ENCODE measurements at regions not wholly inside any gene's neighbourhood (a gene's known extent, or its start where the extent isn't known, plus 50 kb on each side); places are given as distances from the start of the nearest gene placed in this dataset.
"Not testable (repeated sequence)": the region's sequence is repeated elsewhere in the genome, so short reads cannot be mapped to it uniquely, and the experiment has no call there.

GRCh38 chr10:80750268-80750667 lies 212.6 kb downstream of the SH2D4B start:
- DNase-seq (ENCODE audit: low read depth), result no peak

DNA sequence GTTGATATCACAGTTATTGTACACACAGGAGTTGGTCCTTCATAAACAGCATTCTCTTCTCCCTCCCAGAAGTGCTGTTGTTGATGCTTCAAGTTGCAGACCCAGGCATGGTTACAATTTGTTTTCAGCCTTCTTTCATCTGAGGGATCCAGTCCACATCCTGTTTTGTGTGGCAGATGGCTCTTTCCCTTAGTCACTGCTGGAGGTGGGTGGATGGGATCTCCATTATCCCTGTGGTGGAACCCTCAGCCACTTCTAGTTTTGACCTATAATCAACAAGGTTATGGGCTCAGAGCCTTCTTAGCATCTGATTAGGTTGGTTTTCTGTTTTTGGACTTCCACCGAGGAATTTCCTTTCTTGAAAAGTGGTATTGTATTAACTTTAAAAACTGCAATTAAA lies 214.2 kb downstream of the SH2D4B start:
- DNase-seq (ENCODE audit: low read depth), result no peak

- DNase-seq (ENCODE audit: low read depth), result no peak
Observed at GRCh38 chr10:80753612-80754011, 215.9 kb downstream of the SH2D4B start.

DNA sequence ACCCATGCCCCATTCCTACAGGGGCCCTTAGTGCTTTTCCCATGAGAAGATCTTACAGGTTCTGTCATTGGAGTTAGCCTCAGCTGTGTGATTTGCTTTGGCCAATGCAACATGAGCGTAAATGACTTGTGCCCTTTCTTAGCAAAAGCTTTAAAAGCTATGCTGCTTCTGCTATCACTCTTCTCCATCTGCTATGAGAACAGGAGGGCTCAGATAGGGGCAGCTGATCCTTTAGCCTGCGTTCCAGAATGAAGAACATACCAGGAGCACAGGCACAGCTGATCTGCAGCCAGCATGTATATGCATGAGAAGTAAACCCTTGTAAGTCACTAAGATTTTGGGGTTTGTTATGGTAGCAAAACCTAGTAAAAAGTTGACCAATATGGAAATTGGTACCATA lies 218.2 kb downstream of the SH2D4B start:
- no peak for DNase-seq (ENCODE audit: low read depth)

DNA sequence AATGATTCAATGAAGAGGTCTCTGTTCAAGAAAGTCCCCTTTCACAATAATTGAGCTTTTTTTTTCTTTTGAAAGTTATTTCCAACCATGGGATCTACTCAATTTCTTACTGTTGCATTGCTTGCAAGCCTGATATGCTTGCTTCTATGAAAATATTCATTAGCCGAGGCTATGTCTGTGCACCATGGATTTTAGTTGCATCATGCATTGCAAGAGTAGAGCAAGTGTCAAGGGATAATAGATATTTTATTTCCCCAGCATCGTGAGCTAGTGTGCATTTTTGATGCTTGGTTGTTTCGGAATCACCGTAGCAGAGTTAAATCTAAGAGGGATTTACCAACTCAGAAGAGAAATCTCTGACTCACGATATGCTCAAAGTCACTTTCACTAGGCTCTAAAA lies 222.0 kb downstream of the SH2D4B start:
- DNase-seq (ENCODE audit: low read depth), result no peak

GRCh38 chr10:80760914-80761371 lies 223.2 kb downstream of the SH2D4B start:
- DNase-seq (ENCODE audit: low read depth), result no peak

DNA sequence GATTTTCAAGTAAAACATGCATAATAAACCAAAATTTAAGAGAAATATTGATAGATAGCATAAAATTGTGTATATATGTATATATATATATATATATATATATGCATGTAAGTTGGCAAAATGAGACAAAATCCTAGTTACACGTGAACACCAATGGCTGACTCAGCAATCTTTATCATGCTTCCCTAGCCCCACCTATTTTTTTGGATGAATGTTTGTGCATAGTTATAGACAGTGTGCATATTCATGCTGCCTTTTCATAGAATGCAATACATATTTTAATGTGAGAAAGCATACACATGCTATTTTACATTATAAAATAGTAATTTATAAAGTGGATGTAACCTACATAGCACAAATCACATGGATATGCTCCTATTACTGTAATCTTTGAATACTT lies 230.3 kb downstream of the SH2D4B start:
- DNase-seq (ENCODE audit: low read depth), result no peak

DNA sequence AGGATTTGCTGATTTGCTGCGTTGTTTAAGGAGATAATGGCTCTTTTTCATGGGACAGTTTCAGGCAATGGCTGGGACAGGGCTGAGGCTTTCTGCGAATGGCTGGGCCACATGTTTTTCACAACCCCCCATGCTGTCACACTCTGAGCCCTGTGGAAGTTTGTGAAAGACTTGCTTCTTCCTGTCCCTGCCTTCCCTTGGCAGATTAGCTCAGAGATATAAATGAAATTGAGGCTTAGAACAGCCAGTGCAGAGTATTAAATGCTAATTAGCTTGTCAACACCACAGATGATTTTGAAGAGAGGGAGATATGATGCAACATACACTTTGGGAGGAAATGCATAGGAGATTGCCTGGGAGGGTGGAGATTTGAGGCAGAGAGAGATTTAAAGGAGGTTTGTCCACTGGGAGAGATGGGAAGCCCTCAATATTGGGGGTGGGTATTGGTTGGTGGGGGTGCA lies 232.0 kb downstream of the SH2D4B start:
- no peak for DNase-seq (ENCODE audit: low read depth)

- DNase-seq (ENCODE audit: low read depth), result no peak
Observed at GRCh38 chr10:80770239-80770638, 232.5 kb downstream of the SH2D4B start.

- DNase-seq (ENCODE audit: low read depth), result no peak
Observed at GRCh38 chr10:80771285-80771684, 233.6 kb downstream of the SH2D4B start.

DNA sequence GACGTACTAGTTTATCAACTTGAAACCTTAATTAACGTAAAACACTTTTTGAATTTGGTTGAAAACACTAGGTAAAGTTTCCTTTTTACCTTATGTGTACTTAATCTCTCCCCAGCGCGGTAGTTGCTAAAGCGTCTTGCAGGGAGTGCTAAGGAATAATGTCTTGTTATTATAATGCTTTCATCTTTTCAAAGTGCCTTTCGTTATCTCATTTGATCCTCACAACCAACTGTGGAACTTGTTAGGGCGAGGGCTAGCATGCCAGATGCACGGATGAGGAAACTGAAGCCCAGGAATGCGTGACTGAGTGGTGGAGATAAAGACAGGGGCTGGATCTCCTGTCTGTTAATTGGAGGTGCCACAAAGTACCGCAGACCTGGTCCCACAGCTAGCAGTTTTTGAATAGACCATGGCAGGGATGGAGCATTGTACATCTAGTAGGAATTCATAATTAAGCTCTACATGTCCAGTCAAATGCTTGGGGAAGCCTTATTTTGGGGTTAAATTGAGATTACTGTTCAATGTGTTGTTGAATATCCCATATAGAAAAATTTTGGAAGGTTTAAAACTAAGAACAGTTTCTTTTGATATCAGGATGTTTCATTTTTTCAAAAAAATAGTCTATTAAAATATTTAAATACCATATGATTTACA lies 234.3 kb downstream of the SH2D4B start:
- DNase-seq (ENCODE audit: low read depth), result no peak

GRCh38 chr10:80772596-80772995 lies 234.9 kb downstream of the SH2D4B start:
- DNase-seq (ENCODE audit: low read depth), result no peak

DNA sequence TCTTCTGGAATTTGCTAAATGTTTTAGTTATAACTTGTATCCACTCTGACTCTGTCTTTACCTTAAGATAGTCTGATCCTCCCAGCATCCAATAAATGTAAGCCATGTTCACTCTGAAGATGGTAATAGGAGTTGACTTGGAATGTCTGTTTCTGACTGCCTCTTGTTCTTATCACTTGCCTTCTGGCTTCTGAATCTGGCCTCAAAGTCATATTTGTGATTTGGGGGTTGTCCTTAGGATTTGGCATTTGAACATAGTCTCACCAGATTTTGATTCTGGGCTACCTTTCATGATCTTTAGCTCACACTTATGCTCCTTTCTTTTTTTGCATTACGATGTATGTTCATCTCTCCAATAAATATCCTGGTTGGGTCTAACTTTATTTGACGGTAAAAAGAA lies 247.0 kb downstream of the SH2D4B start:
- no peak for DNase-seq (ENCODE audit: low read depth)

- no peak for DNase-seq (ENCODE audit: low read depth)
Observed at GRCh38 chr10:80786322-80786721, 248.6 kb downstream of the SH2D4B start.

DNA sequence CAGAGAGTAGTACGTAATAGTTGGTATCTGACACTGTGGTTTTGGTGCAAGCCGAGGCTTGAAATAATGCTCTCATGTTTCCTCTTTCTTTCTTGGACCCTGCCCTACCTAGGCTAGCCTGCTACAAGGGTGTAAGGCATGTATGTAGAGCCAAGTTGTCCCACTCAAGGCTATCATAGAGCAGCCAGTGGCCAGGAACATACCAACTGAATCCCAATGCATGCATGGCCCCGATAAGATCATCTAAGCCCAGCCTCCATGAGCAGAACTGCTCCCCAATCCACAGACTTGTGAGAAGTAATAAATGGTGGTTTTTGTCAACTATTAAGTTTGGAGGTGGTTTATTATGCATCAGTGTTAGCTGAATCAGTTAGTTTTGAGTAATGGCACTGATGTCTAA lies 250.2 kb downstream of the SH2D4B start:
- DNase-seq (ENCODE audit: low read depth), result no peak

- no peak for DNase-seq (ENCODE audit: low read depth)
Observed at GRCh38 chr10:80794994-80795393, 257.3 kb downstream of the SH2D4B start.

DNA sequence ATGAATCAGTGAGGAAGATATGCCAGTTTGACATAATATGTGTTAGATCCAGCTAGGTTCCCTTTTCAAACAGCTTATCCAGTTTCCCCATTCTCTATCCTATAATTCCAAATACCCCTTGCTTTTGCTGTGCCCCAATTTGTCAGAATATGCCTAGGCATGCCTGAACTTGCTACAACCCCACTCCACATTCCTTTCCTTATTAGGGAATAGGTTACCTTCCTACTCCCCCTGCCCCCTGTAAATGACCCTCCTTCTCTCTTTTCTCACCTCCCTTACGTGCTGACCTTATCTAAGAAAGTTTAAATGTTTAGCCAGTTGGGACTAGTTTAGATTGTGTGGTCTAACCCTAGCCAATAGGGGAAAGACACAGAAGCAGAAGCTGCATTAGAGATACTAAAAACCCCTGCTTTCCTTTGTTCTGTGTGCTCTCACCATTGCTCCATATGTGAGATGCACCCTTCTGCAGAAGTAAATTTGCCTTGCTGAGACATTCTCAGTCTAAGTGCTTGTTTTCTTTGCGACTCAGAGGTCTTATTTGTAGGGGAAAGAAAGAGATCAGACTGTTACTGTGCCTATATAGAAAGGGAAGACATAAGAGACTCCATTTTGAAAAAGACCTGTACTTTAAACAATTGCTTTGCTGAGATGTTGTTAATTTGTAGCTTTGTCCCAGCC lies 267.8 kb downstream of the SH2D4B start:
- DNase-seq (ENCODE audit: low read depth), result no peak

DNA sequence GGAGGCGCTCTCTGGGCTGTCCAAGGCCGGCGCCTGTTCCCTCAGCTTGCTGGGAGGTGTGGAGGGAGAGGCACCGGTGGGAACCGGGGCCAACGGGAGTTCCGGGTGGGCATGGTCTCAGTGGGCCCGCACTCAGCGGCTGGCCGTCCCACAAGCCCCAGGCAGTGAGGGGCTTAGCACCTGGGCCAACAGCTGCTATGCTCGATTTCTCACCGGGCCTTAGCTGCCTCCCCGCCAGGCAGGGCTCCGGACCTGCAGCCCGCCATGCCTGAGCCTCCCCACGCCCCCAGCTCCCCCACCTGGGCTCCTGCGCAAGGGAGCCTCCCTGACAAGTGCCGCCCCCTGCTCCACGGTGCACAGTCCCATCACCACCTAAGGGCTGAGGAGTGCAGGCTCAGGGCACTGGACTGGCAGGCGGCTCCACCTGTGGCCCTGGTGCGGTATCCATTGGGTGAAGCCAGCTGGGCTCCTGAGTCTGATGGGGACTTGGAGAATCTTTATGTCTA lies 276.5 kb downstream of the SH2D4B start:
- no peak for DNase-seq (ENCODE audit: low read depth)

DNA sequence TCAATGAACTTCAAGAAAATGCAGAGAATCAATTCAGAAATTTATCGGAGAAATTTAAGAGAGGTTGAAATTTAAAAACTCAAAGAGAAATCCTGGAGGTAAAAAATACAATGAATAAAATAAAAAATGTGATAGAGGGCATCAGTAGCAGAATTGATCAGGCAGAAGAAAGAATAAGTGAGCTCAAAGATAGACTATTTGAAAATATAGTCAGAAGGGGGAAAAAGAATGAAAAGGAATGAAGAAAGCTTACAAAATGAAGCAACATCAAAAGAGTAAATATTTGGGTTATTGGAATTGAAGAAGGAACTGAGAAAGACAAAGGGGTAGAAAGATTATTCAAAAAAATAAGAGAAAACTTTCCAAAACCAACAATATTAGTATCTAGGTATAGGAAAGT lies 291.4 kb downstream of the SH2D4B start:
- no peak for DNase-seq (ENCODE audit: low read depth)

DNA sequence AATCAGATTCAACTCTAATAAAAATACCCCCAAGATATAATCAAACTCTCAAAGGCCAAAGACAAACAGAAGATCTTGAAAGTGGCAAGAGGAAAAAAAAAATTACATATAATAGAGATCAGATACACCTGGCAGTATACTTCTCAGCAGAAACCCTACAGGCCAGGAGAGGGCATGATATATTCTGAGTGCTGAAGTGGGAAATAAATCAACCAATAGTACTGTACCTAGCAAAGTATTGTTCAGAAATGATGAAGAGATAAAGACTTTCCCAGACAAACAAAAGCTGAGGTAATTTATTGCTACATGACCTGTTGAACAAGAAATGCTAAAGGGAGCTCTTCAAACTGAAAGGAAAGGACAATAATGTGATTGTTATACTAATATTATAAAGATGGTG lies 291.9 kb downstream of the SH2D4B start:
- DNase-seq (ENCODE audit: low read depth), result no peak

- not testable (repeated sequence) for DNase-seq (ENCODE audit: low read depth)
Observed at GRCh38 chr10:80832693-80833092, 295.0 kb downstream of the SH2D4B start.

- DNase-seq (ENCODE audit: low read depth), result no peak
Observed at GRCh38 chr10:80855348-80855971, 317.8 kb downstream of the SH2D4B start.

DNA sequence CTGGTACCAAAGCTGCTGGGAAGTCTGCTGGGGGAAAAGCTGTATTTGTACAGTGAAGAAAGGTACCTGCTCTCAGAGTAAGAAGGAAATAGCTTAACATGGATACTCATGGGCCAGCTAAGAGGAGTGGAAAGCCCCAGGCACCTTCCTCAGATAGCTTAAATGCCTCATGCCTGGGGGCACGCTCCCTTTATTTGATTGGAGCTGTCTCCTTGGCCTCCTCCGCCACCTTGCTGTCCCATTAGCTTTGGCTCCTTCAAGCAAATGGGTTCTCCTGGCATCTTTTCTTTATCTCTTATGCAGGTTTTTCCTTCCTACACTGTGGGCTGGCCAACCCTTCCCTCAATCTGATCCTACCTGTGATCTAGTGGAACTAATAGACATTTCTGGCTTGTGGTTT lies 318.5 kb downstream of the SH2D4B start:
- no peak for DNase-seq (ENCODE audit: low read depth)

Measured in stromal cell of bone marrow (primary cell).